ENCODE measurements at regions not wholly inside any gene's neighbourhood (a gene's known extent, or its start where the extent isn't known, plus 50 kb on each side); places are given as distances from the start of the nearest gene placed in this dataset.

DNA sequence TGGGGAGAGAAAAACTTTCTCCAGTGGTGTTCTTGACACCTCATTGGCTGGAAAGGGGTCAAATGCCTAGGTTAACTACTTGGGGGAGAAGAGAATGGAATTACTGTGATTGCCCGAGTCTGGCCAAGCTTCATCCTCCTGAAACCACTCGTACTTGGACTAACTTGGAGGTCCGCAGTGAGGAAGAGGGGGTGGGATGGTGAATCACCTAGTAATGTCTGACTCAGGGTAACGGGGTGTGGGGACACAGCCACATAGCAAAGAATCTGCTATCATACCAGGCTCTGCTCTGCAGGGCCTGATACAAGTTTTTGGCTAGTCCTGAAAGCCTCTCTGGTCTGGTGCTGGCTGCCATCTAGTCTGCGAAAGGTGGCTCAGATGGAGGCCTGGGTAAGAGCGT is 190.9 kb downstream of the RPS24 start:
- Histone ChIP-seq H3K4me3 (no peak overlapping the region), H3K36me3 (no peaks in the 10 kb centered on the region)
- TF ChIP-seq, protein P1, sequence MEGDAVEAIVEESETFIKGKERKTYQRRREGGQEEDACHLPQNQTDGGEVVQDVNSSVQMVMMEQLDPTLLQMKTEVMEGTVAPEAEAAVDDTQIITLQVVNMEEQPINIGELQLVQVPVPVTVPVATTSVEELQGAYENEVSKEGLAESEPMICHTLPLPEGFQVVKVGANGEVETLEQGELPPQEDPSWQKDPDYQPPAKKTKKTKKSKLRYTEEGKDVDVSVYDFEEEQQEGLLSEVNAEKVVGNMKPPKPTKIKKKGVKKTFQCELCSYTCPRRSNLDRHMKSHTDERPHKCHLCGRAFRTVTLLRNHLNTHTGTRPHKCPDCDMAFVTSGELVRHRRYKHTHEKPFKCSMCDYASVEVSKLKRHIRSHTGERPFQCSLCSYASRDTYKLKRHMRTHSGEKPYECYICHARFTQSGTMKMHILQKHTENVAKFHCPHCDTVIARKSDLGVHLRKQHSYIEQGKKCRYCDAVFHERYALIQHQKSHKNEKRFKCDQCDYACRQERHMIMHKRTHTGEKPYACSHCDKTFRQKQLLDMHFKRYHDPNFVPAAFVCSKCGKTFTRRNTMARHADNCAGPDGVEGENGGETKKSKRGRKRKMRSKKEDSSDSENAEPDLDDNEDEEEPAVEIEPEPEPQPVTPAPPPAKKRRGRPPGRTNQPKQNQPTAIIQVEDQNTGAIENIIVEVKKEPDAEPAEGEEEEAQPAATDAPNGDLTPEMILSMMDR (IDR thresholded peaks at IDR 0.05; ENCODE audit: low read depth, low read length): no peak

DNA sequence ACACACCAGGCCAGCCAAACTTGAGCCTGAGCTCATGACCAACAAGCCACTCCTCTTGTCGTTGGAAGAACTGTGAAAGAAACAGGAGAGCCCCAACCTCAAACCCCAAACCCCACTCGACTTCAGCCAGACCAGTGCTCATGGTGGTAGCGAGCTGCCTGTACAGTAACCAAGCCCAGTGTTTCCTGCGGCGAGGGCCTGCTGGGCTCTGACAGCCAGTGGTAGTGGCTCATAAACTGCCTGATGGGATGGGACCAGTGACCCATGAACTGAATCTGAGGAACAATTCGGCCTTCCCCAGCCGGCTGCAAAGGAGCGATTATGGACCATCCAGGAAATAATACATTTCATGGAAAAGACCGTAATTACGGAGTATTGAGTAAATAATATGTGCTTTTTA is 191.9 kb downstream of the RPS24 start:
- H3K27ac ChIP-seq: no peak overlapping the region
- H3K36me3 ChIP-seq: no peaks in the 10 kb centered on the region
- H3K4me1 ChIP-seq (ENCODE audit: low read depth): no peaks in the 10 kb centered on the region
- no peaks in the 10 kb centered on the region for H3K9me3 ChIP-seq (ENCODE audit: low read depth)
- TF ChIP-seq, protein P1 (IDR thresholded peaks at IDR 0.05; ENCODE audit: low read depth, low read length): no peak
- H3K4me3 ChIP-seq: no peak overlapping the region
- no peak for DNase-seq (ENCODE audit: low read depth in 1 of 2, low spot score in 1 of 2)
- no peaks in the 10 kb centered on the region for H3K27me3 ChIP-seq

More for the DNA sequence above, 190.9 kb downstream of the RPS24 start:
- Histone ChIP-seq H3K27me3 (no peaks in the 10 kb centered on the region), H3K9me3 (ENCODE audit: low read depth) (no peaks in the 10 kb centered on the region), H3K27ac (no peak overlapping the region), H3K4me1 (ENCODE audit: low read depth) (no peaks in the 10 kb centered on the region)
- peak in 1 of 2 donors; percentile 27 for DNase-seq (ENCODE audit: low read depth in 1 of 2, low spot score in 1 of 2)

DNA sequence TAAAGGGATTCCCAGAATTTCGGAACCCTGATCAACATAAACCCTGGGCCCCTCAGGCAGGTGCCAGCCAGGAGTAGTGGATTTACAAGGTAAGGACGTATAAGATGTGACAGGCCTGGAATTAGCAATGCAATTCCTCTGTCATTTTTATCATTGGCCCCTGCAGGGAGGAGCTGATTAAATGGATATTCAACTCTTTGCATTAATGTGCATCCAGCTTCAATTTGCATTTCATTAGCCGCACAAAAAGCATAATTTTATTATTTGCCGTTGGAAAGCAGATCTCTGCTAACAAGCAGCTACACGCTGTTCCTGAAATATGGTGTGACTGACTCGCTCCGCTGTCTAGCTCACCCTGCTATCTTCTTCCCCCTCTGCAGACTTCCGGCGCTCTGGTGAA is 195.8 kb downstream of the RPS24 start:
- Histone ChIP-seq H3K4me3 (no peak overlapping the region), H3K36me3 (no peaks in the 10 kb centered on the region), H3K9me3 (ENCODE audit: low read depth) (no peaks in the 10 kb centered on the region), H3K27ac (no peak overlapping the region), H3K27me3 (no peaks in the 10 kb centered on the region), H3K4me1 (ENCODE audit: low read depth) (no peaks in the 10 kb centered on the region)
- TF ChIP-seq, protein P1 (IDR thresholded peaks at IDR 0.05; ENCODE audit: low read depth, low read length): no peak
- DNase-seq (ENCODE audit: low read depth in 1 of 2, low spot score in 1 of 2): no peak

DNA sequence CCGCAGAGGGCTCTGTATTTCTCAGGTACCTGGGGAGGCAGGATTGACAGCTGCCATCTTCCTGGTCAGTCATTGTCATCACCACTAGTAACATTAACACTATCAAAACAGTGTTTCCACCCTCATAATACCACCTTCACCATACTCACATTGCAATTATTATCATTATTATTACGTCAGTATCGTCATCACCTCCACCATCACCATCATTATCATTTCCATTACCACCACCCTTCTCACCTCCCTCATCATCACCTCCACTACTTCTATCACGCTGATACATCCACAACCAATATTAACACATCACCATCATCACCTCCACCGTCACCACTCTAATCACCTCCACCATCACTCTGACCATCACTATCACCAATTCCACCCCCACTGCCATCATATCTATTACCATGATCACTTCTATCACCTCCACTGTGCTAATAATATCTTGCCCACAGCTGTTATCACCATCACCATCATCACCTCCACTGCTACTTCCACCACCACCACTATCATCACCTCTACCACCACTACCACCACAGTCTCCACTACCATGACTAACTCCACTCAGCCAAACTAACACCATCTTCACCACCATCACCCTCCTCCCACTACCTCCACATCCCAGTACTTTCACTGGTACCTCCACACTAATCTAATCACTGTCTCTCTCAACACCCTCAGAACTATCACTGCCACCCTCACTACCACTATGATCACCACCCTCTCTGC is 196.4 kb downstream of the RPS24 start:
- TF ChIP-seq, protein P1 (IDR thresholded peaks at IDR 0.05; ENCODE audit: low read depth, low read length): no peak
- Histone ChIP-seq H3K4me3 (no peak overlapping the region), H3K36me3 (no peaks in the 10 kb centered on the region), H3K9me3 (ENCODE audit: low read depth) (no peaks in the 10 kb centered on the region), H3K4me1 (ENCODE audit: low read depth) (no peaks in the 10 kb centered on the region), H3K27ac (no peak overlapping the region), H3K27me3 (no peaks in the 10 kb centered on the region)
- DNase-seq (ENCODE audit: low read depth in 1 of 2, low spot score in 1 of 2): no peak

DNA sequence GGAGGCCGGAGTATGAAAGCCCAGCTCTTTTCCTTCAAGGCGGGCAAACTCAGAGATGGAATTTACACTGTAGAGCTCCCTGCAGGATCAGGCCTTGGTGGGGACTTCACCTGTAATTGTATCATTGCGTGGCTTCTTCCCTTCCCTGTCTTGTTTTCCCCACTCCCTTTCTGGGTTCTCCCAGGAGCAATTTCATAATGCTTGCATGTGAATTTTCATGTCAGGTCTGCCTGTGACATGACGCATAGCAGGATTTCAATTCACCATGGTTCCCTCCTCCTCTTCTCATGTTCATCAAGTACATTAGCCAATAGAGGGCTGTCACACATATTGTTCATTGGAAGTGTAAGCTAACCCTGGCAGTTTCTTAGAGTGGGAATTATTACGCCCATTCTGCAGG is 197.7 kb downstream of the RPS24 start:
- Histone ChIP-seq H3K27me3 (no peaks in the 10 kb centered on the region), H3K9me3 (ENCODE audit: low read depth) (no peaks in the 10 kb centered on the region), H3K27ac (no peak overlapping the region), H3K4me1 (ENCODE audit: low read depth) (no peaks in the 10 kb centered on the region), H3K36me3 (no peaks in the 10 kb centered on the region), H3K4me3 (no peak overlapping the region)
- no peak for DNase-seq (ENCODE audit: low read depth in 1 of 2, low spot score in 1 of 2)
- TF ChIP-seq, protein P1 (IDR thresholded peaks at IDR 0.05; ENCODE audit: low read depth, low read length): no peak

Measured in cardiac muscle cell (in vitro differentiated cells and primary cell).